ENCODE measurements at regions not wholly inside any gene's neighbourhood (a gene's known extent, or its start where the extent isn't known, plus 50 kb on each side); places are given as distances from the start of the nearest gene placed in this dataset.

DNA sequence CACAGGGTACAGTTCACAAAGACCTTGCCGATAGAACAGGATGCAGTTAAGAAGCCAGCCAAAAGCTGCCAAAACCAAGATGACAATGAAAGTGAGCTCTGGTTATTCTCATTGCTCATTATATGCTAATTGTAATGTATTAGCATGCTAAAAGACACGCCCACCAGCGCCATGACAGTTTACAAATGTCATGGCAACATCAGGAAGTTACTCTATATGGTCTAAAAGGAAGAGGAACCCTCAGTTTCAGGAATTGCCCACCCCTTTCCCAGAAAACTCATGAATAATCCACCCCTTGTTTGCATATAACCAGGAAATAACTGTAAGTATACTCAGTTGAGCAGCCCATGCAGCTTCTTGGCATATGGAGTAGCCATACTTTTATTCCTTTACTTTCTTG lies 748.7 kb downstream of the QKI start:
- Histone ChIP-seq H3K36me3 (ENCODE audit: control insufficient read depth in 1 of 2, insufficient read depth in 2 of 2, low read length in 2 of 2) (no peaks in the 10 kb centered on the region), H3K9me2 (ENCODE audit: insufficient read depth) (no peaks in the 10 kb centered on the region), H3K27ac (ENCODE audit: low read depth, low read length) (no peak overlapping the region), H2AFZ (ENCODE audit: low read depth, low read length, poor library complexity, severe bottlenecking) (no peak overlapping the region), H3K4me3 (replicated peaks in 1 of 2; ENCODE audit: low read depth in 1 of 2, low read length in 2 of 2) (no peak overlapping the region), H3K9me3 (ENCODE audit: control insufficient read depth in 1 of 2, insufficient read depth in 1 of 2, low read depth in 1 of 2, low read length in 2 of 2) (peaks cover 0 to 10% of the 10 kb centered on the region in 2 experiments; a peak in 1 of 4 replicates), H3K4me2 (ENCODE audit: low read length) (no peak overlapping the region), H3K9ac (ENCODE audit: low read length) (no peak overlapping the region), H3K27me3 (ENCODE audit: insufficient read depth, low read length) (no peaks in the 10 kb centered on the region), H4K20me1 (ENCODE audit: insufficient read depth) (no peaks in the 10 kb centered on the region), H3K4me1 (ENCODE audit: control insufficient read depth in 1 of 2, insufficient read depth in 2 of 2, low read length in 2 of 2) (no peaks in the 10 kb centered on the region), H3K79me2 (ENCODE audit: insufficient read depth, low read length) (no peaks in the 10 kb centered on the region)
- ChIA-PET CTCF (no interaction called here), RAD21 (ENCODE audit: low non-redundant PET in 1 of 2, low total read pairs in 2 of 2, uncharacterized antibody in 2 of 2, unreplicated experiment in 2 of 2) (no interaction called here), POLR2A (no interaction called here)
- BruUV-seq (replicated peaks), result no TSS peak
- TF ChIP-seq POLR2AphosphoS5 (IDR thresholded peaks at IDR 0.05; ENCODE audit: low read depth, low read length) (no peak), TCF7L2 (IDR thresholded peaks at IDR 0.05; ENCODE audit: borderline replicate concordance, extremely low read depth, insufficient read depth, insufficient read length) (no peak), SRF (IDR thresholded peaks at IDR 0.05; ENCODE audit: low read depth) (no peak), EZH2phosphoT487 (IDR thresholded peaks at IDR 0.05; ENCODE audit: borderline replicate concordance) (no peak)
- ATAC-seq, result no peak
- intact Hi-C loops (cut with micrococcal nuclease), result no loop called here
- DNase-seq (ENCODE audit: low read depth, low spot score), result no peak

- H3K36me3 ChIP-seq (ENCODE audit: control insufficient read depth in 1 of 2, insufficient read depth in 2 of 2, low read length in 2 of 2), result no peaks in the 10 kb centered on the region
- no peaks in the 10 kb centered on the region for H4K20me1 ChIP-seq (ENCODE audit: insufficient read depth)
- H3K9ac ChIP-seq (ENCODE audit: low read length), result no peak overlapping the region
- H3K4me1 ChIP-seq (ENCODE audit: control insufficient read depth in 1 of 2, insufficient read depth in 2 of 2, low read length in 2 of 2), result no peaks in the 10 kb centered on the region
- ChIA-PET POLR2A (no interaction called here), RAD21 (ENCODE audit: low non-redundant PET in 1 of 2, low total read pairs in 2 of 2, uncharacterized antibody in 2 of 2, unreplicated experiment in 2 of 2) (no interaction called here), CTCF (no interaction called here)
- ATAC-seq (no peak), DNase-seq (ENCODE audit: low read depth, low spot score) (no peak)
- no peak overlapping the region for H2AFZ ChIP-seq (ENCODE audit: low read depth, low read length, poor library complexity, severe bottlenecking)
- no peaks in the 10 kb centered on the region for H3K9me2 ChIP-seq (ENCODE audit: insufficient read depth)
- TF ChIP-seq ZFX (IDR thresholded peaks at IDR 0.05) (no peak), CEBPB (IDR thresholded peaks at IDR 0.05; ENCODE audit: low read depth) (no peak), YY1 (IDR thresholded peaks at IDR 0.05; ENCODE audit: extremely low read depth, insufficient replicate concordance, low read depth, low read length) (no peak), EGR1 (IDR thresholded peaks at IDR 0.05; ENCODE audit: low read depth) (no peak), ZNF274 (IDR thresholded peaks at IDR 0.05; ENCODE audit: low read depth, low read length) (no peak), TCF7L2 (IDR thresholded peaks at IDR 0.05; ENCODE audit: borderline replicate concordance, extremely low read depth, insufficient read depth, insufficient read length) (no peak), ZBTB33 (IDR thresholded peaks at IDR 0.05; ENCODE audit: extremely low read depth, insufficient replicate concordance, low read length) (no peak), ELF1 (IDR thresholded peaks at IDR 0.05; ENCODE audit: borderline replicate concordance, low read depth) (no peak), SRF (IDR thresholded peaks at IDR 0.05; ENCODE audit: low read depth) (no peak), ATF3 (IDR thresholded peaks at IDR 0.05) (no peak)
- H3K4me2 ChIP-seq (ENCODE audit: low read length), result no peak overlapping the region
- no TSS peak for BruUV-seq (replicated peaks)
- peaks cover 0 to 6% of the 10 kb centered on the region in 2 experiments; a peak in 1 of 4 replicates for H3K9me3 ChIP-seq (ENCODE audit: control insufficient read depth in 1 of 2, insufficient read depth in 1 of 2, low read depth in 1 of 2, low read length in 2 of 2)
- H3K79me2 ChIP-seq (ENCODE audit: insufficient read depth, low read length), result no peaks in the 10 kb centered on the region
- H3K27me3 ChIP-seq (ENCODE audit: insufficient read depth, low read length), result no peaks in the 10 kb centered on the region
- no peak overlapping the region for H3K27ac ChIP-seq (ENCODE audit: low read depth, low read length)
- H3K4me3 ChIP-seq (replicated peaks in 1 of 2; ENCODE audit: low read depth in 1 of 2, low read length in 2 of 2), result no peak overlapping the region
- intact Hi-C loops (cut with micrococcal nuclease), result no loop called here
Observed at GRCh38 chr6:164159061-164159460, 744.5 kb downstream of the QKI start.
